GM21786 (cell line): ENCODE measurements at regions not wholly inside any gene's neighbourhood (a gene's known extent, or its start where the extent isn't known, plus 50 kb on each side); places are given as distances from the start of the nearest gene placed in this dataset.
"Not testable (repeated sequence)": the region's sequence is repeated elsewhere in the genome, so short reads cannot be mapped to it uniquely, and the experiment has no call there.

ENCODE experiments used
- ATAC-seq: cut with Tn5 transposase; IDR thresholded peaks from one replicate; pipeline ENCODE4 v1.9.1; 2021; ENCODE audit not compliant: unreplicated experiment

DNA sequence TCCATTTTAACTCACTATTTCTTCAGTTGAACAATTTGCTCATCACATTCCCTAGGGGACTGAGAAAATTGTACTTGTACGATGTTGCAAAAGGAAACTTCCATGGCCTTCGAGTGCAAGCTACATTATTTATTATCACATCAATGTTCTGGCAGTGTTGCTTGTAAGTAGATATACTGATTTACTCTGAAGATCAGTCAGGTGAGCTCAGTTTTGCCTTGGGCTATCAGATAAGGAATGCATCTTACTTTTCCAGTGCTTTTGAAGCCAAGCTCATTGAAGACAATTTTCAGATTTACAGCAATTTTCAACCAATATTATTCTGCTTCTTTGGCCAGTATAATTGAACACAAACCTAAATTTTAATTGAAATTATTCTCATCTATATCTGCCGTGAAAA is 1296.9 kb downstream of the RAPGEF2 start:
- no peak for ATAC-seq

DNA sequence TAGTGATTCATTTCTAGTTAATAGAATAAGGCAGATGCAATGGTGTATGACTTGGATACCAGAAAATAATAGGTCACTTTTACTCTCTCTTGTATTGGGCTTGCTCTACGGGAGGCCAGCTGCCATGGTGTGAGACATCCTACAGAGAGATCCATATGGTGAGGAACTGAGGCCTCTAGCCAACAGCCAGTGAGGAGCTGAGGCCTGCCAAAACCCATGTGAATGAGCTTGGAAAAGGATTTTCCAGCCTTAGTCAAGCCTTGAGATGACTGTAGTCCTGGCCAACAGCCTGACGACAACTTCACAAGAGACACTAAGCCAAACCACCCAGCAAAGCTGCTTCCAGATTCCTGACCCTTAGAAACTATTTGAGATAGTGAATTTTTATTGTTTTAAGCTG is 1300.2 kb downstream of the RAPGEF2 start:
- ATAC-seq: no peak

DNA sequence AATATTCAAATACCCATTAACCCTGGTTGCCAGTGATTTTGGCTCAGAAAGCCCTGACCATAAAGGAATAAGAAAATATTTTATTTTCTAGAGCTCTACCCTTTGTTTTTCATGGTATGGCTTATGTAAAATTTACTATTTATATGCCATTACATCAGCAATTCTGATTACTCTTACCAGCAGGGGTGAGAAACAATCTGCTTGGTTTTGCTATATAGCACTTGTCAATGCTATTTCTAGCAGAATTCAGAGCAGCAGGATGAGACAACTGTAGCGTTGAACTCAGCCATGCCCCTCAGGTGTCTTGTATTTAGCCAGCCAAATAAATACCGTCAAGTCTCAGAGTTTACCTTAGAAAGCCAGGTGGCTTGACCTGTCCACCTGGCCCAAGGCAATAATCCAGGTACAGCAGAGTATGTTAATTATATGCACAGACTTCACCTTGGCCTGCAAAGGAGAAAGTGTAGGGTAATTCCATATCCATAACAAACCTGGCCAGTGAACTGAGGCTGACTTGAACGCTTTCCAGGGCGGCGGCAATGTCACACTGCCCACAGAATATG is 1303.5 kb downstream of the RAPGEF2 start:
- no peak for ATAC-seq

DNA sequence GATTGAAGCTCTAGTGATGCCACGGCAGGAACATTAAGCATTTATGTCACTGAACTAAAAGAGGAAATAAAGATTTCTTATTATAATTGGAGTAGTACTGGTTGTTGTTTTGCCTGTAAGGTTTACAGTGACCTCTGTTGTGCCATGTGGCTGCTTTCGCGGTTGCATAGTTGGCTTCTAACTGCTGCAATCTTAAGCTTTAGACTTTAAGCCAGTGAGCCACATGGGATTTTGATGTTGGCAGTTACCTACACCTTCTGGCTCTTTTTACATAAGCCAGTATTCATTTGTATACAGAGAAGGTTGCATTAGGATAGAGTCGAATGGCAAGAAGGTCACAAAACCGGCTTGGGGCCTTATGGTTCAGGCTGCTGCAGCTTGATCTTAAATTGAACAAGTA is 1311.6 kb downstream of the RAPGEF2 start:
- no peak for ATAC-seq

DNA sequence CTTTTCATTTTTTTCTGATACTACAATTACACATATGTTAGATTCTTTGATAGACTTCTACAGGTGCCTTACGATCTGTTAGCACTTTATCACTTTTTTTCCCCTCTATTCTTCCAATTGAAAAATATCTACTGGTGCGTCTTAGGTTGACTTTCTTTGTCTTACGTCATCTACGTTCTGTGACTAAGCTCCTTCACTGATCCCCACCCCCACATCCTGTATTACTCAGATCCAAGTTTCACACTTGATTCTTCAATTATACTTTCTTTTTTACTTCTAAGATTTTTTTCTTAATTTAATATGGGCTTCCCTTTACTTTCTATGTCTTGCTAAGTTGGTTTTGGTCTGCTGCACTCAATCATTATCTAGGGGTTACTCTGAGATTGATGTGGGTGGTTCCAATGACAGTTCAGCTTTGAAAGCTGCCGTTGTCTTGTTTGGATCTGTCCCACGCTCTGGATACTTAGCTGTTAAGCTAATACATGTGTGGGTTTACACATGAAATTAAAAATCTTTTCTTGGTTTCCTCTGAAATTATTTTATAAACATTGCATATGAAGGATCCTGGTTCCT is 1321.1 kb downstream of the RAPGEF2 start:
- ATAC-seq: no peak

DNA sequence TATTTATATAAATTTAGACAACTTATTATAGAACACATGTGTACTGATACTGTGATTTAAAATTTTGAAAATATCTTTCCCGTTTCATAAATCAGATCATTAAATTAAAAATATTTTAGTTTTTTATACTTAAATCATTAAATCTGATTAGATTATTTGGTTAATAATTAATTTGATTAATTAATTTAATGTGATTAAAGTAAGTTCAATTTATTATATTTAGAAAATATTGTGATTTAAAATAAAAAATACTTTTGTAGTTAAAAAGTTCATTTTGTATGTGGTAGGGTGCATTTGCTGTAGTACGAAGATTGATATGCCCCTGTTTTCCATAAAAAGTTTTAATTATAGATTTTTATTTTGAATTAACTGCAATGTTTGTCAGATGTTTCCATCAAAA is 1323.4 kb downstream of the RAPGEF2 start:
- ATAC-seq: no peak

DNA sequence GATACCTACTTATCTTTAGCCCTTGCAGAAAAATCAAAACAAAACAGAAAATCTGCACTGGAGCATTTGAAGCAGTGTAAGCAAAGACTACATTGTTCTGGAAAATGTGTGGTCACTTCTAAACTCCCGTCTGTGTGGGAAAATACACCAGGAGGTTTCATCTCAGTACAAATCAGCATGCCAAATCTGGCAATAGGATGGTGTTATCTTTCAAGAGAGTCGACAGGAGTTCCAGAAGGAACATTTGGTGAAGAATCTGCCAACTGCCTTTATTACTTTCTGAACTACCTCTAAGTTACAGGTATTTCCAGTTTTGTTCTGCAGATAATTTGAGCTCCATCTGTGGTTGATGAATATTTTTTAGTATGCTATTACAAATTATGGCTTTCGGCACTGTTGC is 1348.0 kb downstream of the RAPGEF2 start:
- ATAC-seq: no peak

DNA sequence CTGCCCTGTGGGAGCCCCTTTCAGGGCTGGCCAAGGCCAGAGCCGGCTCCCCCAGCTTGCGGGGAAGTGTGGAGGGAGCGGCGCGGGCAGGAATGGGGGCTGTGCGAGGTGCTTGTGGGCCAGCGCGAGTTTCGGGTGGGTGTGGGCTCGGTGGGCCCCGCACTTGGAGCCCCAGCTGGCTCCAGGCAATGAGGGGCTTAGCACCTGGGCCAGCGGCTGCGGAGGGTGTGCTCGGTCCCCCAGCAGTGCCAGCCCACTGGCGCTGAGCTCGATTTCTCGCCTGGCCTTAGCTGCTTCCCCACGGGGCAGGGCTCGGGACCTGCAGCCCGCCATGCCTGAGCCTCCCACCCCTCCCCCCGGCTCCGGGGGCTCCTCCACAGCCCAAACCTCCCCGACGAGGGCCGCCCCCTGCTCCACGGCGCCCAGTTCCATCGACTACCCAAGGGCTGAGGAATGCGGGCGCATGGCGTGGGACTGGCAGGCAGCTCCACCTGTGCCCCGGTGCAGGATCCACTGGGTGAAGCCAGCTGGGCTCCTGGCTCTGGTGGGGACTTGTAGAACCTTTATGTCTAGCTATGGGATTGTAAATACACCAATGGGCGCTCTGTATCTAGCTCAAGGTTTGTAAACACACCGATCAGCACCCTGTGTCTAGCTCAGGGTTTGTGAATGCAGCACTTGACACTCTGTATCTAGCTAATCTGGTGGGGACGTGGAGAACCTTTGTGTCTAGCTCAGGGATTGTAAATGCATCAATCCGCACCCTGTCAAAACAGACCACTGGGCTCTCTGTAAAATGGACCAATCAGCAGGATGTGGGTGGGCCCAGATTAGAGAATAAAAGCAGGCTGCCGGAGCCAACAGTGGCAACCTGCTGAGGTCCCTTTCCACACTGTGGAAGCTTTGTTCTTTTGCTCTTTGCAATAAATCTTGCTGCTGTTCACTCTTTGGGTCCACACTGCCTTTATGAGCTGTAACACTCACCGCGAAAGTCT is 1379.1 kb downstream of the RAPGEF2 start:
- not testable (repeated sequence) for ATAC-seq

DNA sequence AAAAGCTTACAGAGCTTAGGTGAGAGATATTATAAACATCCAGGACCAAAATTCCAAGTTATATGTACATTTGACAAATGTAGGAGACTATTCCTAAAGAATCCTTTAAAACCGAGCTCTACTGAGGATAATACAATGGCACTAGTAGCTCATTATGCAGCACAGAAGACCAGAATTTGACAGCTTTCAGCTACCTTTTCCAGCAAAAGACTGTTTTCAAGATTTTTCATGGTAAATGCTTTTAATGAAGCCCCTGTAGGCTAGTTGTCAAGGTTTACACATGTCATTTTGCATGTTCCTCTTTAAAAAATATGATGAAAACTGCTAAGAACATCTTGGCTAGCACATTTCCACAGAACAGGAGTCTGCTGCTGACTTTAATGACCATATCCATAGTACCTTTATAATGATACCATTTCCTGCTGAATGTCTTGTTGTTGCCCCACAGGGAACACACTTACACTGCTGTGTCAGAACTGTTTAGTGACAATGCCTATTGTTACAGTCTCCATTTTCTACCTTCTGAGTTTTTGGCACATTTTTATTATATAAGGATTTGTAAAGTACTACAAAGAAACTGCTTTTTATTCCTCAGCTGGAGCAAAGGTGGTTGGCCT is 1382.3 kb downstream of the RAPGEF2 start:
- no peak for ATAC-seq

DNA sequence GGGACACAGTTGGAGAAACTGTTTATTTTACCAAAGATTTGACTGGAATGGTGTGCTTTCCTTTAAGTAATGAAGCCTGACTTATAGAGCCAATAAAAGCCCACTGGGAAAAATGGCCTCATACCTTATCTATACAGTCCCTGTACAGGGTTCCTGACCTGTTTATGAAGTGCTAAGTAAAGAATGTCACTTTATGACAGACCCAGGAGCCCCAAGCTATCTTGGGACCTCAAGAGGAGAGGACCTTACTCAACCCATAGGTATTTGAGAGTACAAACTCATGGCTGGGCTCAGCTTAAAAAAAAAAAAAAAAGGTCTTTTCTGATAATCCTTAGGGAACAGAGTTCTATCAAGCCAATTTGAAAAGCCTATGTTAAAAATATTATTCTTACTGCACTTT is 1389.3 kb downstream of the RAPGEF2 start:
- no peak for ATAC-seq

DNA sequence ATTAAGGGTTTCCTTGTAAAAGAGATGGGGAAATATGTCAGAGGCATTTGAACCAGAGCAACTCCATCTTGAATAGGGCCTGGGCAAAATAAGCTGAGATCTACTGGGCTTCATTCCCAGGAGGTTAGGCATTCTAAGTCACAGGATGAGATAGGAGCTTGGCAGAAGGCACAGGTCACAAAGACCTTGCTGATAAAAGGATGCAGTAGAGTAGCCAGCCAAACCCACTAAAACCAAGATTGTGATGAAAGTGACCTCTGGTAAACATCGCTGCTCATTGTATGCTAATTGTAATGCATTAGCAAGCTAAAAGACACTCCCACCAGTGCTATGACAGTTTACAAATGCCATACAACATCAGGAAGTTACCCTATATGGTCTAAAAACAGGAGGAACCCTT is 1390.3 kb downstream of the RAPGEF2 start:
- no peak for ATAC-seq

DNA sequence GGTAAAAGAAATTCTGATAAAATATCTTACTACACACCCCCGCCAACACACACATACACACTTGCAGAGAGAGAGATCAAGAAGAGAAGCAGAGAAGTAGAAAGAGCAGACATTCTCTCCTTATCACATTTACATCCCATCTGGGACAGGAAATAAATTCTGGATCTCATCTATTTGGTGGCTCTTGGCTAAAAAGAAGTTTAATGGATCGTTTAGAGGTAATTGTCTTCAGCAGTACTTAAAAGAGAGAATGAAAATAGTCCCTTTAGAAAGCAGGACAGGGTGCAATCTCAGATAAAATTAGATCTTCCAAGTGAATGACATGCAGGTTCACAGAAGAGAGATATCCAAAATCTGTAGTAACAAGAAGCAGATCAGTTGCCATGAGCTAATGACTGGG is 1392.5 kb downstream of the RAPGEF2 start:
- ATAC-seq: no peak

DNA sequence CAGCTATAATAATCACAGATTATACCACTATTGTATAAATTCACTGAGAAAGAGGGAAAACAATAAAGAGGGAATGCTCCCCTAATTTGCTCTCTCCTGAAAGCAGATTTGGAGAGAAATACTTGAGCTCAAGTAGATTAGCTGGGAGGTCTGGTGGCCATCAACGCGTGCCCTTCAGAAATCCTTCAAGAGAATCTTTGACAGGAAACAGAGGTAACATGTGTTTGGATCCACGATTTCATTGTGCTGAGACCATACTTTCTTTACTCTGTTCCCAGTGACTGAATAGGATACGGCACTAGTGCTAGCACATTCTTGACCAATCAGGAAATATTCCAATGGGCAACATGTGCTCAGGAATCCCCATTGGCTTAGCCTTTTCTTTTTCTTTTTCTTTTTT is 1395.3 kb downstream of the RAPGEF2 start:
- ATAC-seq: no peak

DNA sequence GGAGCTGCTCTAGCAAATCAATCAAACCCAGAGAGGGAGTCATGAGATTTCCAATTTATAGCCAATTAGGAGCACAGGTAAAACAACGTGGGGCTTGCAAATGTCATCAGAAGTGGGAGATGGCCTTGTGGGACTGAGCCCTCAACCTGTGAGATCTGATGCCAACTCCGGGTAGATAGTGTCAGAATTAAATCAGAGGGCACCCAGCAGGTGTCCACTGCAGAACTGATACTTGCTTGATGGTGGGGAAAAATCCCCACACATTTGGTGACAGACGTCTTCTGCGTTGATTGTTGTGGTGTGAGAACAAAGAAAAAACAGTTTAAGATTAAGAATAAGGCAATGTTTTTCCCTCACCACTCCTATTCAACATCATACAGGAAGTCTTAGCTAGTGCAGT is 1402.8 kb downstream of the RAPGEF2 start:
- no peak for ATAC-seq

DNA sequence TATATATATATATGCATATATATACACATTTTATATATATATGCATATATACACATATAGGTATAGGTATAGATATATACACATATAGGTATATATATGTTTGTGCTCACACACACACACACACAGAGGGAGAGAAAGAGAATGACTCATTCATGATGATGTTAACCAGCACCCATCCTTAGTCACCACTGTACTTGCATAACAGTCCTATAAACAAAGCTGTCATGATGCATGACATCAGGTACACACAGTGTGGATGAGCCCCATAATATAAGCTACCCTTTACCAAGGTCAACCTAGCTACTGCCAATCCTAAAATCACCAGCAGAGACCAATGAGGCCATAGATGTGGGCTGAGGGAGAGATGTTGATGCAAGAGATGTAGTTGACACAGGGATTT is 1408.0 kb downstream of the RAPGEF2 start:
- ATAC-seq: no peak

DNA sequence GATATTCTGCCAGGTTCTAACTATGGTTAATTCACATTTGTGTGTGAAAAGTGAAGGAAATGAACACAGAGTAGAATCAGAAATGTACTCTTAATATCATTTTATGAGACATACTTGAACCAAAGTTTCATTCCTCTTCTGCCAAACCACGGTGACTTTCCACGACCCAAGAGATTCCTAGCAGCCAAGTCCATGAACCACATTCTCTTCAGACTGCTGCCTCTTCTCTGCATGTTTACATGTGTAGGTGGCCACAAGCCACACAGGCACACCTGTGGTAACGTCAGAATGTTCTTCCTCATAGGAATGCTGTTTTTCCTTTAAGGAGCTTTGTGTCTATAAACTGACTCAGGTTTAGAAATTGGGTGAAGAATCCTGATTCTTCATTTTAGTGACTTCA is 1411.2 kb downstream of the RAPGEF2 start:
- no peak for ATAC-seq

DNA sequence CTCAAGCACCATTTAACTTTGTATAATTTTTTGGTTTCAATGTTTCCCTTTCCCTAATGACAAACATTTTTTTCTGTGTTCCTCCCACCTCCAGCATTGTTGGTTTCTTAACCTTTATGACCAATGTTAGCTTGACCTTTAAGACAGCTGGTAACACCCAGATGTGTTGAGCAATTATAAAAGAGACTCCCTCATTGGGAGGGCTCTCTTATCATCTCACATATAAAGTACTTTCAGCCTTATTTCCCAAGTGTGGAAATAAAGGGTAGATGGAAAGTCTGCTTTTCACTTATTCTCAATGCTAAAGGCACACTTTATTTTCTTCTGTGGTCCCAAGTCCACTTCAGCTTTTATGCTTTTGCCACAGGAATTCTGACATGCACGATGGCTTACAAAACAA is 1420.4 kb downstream of the RAPGEF2 start:
- ATAC-seq: no peak

DNA sequence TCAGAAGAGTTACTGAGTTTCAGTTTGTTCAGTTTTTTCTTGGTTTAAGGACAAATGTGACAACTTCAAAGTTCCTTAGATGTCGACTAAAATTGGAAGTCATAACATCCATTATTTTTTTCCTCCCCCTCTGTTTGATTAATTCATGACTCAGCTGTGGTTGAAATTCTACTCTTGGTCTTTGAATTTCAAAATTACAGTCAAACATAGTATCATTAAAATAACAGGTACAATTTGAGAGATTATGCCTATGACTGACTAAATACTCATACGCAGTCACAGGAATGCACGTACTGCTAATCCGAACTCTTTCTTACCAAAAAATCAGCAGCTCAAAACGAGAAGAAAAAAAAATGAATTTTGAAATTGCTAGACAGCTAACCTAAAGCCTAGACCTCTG is 1434.8 kb downstream of the RAPGEF2 start:
- ATAC-seq: no peak

DNA sequence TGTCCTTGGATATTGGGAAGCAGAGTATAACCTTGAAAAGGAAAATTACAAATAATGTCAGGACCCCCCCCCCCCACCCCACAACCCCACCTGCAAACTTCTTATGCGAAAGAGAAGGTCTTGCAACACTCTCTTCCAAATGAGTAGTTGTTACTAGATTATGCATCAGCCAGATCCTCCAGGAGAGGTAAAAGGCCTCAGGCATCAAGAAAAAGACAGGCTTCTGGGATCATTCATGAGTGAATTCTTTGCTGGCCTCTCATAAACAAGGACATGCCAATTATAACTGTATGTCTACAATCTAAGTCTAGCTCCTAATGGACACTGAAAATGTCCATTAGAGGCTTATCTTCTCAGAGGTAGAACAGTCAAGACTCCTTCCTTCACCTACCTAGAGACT is 1443.3 kb downstream of the RAPGEF2 start:
- no peak for ATAC-seq

DNA sequence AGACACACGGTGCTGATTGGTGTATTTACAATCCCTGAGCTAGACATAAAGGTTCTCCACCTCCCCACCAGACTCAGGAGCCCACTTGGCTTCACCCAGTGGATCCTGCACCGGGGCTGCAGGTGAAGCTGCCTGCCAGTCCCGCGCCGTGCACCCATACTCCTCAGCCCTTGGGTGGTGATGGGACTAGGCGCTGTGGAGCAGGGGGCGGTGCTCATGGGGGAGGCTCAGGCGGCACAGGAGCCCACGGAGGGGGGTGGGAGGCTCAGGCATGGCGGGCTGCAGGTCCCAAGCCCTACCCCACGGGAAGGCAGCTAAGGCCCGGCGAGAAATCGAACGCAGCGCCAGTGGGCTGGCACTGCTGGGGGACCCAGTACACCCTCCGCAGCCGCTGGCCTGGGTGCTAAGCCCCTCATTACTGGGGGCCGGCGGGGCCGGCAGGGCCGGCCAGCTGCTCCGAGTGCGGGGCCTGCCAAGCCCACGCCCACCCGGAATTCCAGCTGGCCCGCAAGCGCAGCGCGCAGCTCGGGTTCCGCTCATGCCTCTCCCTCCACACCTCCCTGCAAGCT is 1447.2 kb downstream of the RAPGEF2 start:
- ATAC-seq: not testable (repeated sequence)

DNA sequence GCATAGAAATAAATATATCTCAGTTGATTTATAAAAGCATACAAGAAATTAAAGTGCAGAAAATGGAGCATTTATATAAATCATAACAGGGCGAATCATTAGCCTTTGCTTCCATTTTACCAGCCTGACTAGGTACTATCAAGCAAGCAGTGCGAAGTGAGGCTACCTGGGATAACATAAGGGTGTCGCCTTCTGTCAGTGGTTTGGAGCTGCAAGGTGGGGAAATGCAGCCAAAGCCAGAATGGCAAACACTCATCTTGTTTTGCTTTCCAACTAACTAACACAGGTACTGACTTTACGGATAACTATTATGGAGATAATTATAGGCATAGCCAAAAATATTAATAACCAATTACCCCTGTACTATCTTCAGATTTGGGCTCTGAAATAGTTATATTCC is 1459.8 kb downstream of the RAPGEF2 start:
- ATAC-seq: no peak
